Embryonic facial prominence (tissue), 1 donor: ENCODE measurements at regions not wholly inside any gene's neighbourhood (a gene's known extent, or its start where the extent isn't known, plus 50 kb on each side); places are given as distances from the start of the nearest gene placed in this dataset.

Source experiments
- DNase-seq: peaks from one replicate; pipeline ENCODE4 v3.0.0-alpha.2; 2016; ENCODE audit errors: extremely low spot score

- no peak for DNase-seq
Measured at GRCh38 chr6:145112711-145113148, 622.6 kb downstream of the EPM2A start.

- no peak for DNase-seq
Measured at GRCh38 chr6:145115638-145116037, 619.7 kb downstream of the EPM2A start.

GRCh38 chr6:145116591-145117178 is 618.6 kb downstream of the EPM2A start:
- DNase-seq: no peak

- no peak for DNase-seq
Measured at GRCh38 chr6:145118224-145118623, 617.1 kb downstream of the EPM2A start.

- no peak for DNase-seq
Measured at GRCh38 chr6:145119081-145119480, 616.2 kb downstream of the EPM2A start.

GRCh38 chr6:145132709-145133108 is 602.6 kb downstream of the EPM2A start:
- no peak for DNase-seq

- no peak for DNase-seq
Measured at GRCh38 chr6:145135702-145136101, 599.6 kb downstream of the EPM2A start.

- DNase-seq: no peak
Measured at GRCh38 chr6:145137425-145137824, 597.9 kb downstream of the EPM2A start.

GRCh38 chr6:145138469-145139139 is 596.7 kb downstream of the EPM2A start:
- no peak for DNase-seq

GRCh38 chr6:145139140-145139850 is 596.0 kb downstream of the EPM2A start:
- DNase-seq: no peak

- no peak for DNase-seq
Measured at GRCh38 chr6:145139895-145140294, 595.4 kb downstream of the EPM2A start.

GRCh38 chr6:145141572-145141971 is 593.7 kb downstream of the EPM2A start:
- DNase-seq: no peak

GRCh38 chr6:145142958-145143357 is 592.4 kb downstream of the EPM2A start:
- DNase-seq: no peak

GRCh38 chr6:145143379-145143778 is 591.9 kb downstream of the EPM2A start:
- DNase-seq: no peak

GRCh38 chr6:145147559-145147958 is 587.8 kb downstream of the EPM2A start:
- DNase-seq: no peak

GRCh38 chr6:145147981-145148749 is 587.2 kb downstream of the EPM2A start:
- DNase-seq: no peak

GRCh38 chr6:145148776-145149175 is 586.5 kb downstream of the EPM2A start:
- DNase-seq: no peak

- no peak for DNase-seq
Measured at GRCh38 chr6:145151624-145152023, 583.7 kb downstream of the EPM2A start.

GRCh38 chr6:145153495-145153894 is 581.8 kb downstream of the EPM2A start:
- no peak for DNase-seq

GRCh38 chr6:145155411-145155810 is 579.9 kb downstream of the EPM2A start:
- DNase-seq: no peak

GRCh38 chr6:145155873-145156782 is 579.2 kb downstream of the EPM2A start:
- no peak for DNase-seq
